DMS53 treated with DMSO at 0.1 percent for 48 hours (cell line): ENCODE measurements at regions not wholly inside any gene's neighbourhood (a gene's known extent, or its start where the extent isn't known, plus 50 kb on each side); places are given as distances from the start of the nearest gene placed in this dataset.
"Not testable (repeated sequence)": the region's sequence is repeated elsewhere in the genome, so short reads cannot be mapped to it uniquely, and the experiment has no call there.

Experiments used
- DNase-seq: peaks from one replicate; lab custom pipeline; 2025; ENCODE audit not compliant: unreplicated experiment; lab: John Stamatoyannopoulos, UW

DNA sequence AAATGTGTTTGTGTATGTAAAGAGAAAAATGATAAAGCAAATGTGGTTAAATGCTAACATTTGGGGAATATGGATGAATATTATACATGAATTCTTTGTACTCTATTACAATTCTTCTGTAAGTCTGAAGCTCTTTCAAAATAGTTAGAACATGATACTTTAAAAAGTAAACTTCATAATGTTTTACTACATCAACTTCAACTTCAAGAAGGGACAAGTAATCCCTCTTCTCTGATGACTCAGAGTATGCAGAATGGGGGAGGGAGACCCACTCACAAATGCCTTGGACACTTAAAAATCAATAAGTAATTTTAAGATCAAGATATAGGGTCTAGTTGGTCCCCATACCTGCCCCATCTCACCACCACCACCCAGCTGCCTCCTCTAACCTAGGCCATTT, 162.4 kb downstream of the ESM1 start:
- no peak for DNase-seq

DNA sequence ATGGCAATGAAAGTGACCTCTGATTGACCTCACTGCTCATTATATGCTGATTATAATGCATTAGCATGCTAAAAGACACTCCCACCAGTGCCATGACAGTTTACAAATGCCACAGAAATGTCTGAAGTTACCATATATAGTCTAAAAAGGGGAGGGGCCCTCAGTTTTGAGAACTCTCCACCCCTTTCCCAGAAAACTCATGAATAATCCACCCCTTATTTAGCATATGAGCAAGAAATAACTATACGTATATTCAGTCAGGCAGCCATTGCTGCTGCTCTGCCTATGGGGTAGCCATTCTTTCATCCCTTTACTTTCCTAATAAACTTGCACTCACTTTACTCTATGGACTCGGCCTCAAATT, 163.1 kb downstream of the ESM1 start:
- no peak for DNase-seq

- no peak for DNase-seq
Measured at GRCh38 chr5:54821445-54822323, 163.7 kb downstream of the ESM1 start.

- no peak for DNase-seq
Measured at GRCh38 chr5:54820346-54821134, 164.9 kb downstream of the ESM1 start.

GRCh38 chr5:54807421-54807820, 178.0 kb downstream of the ESM1 start:
- peak; percentile 72 for DNase-seq

DNA sequence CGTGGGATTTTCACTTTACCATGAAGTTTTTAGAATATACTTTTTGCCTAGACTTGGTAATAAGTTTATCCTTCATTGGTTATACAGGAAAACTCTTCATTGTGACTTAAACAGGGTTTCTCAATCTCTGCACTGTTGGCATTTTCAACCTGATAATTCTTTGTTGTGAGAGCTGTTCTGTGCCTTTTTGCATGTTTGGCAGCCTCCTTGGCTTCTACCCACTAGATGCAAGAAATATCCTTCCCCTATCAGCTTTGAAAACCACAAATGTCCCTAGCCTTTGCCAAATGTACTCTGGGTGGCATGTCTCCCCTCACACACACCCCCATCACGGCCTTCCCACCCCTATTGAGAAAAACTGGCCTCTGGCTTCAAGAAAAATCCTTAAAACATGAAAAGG, 180.9 kb downstream of the ESM1 start:
- DNase-seq, result no peak

GRCh38 chr5:54804086-54804485, 181.3 kb downstream of the ESM1 start:
- no peak for DNase-seq

- no peak for DNase-seq
Measured at GRCh38 chr5:54803471-54804011, 181.9 kb downstream of the ESM1 start.

DNA sequence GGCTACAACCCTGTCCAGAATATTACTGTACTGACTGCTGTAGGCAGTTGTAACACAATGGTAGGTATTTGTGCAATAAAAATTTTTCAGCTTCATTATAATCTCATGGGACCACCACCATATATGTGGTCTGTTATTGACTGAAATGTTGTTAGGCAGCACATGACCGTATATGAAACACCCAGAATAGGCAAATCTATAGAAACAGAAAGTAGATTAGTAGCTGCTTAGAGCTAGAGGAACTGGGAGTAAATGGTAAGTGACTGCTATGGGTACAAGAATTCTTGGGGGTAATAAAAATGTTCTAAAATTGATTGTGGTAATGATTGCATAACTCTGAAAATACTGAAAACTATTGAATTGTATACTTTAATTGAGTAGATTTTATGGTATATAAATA, 185.7 kb downstream of the ESM1 start:
- DNase-seq, result no peak

GRCh38 chr5:54795777-54796176, 189.6 kb downstream of the ESM1 start:
- no peak for DNase-seq

DNA sequence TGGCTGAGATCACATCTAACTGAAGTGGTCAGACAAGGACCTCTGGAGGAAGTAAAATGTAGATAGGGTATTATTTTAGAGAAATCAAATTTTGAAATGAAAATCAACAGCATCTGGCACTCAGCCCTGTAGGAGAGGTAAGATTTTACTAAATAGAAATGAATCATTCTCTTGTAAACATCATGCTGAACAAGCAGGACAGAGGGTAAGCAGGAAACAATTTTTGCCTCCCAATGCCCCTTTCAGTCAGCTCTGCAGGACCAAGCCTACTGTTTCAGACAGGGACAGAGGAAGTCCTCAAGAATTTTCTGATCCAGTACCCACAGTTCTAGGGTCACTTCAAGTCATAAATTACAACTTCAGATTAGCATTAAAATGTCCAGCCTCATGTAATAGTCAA, 190.1 kb downstream of the ESM1 start:
- DNase-seq, result no peak

DNA sequence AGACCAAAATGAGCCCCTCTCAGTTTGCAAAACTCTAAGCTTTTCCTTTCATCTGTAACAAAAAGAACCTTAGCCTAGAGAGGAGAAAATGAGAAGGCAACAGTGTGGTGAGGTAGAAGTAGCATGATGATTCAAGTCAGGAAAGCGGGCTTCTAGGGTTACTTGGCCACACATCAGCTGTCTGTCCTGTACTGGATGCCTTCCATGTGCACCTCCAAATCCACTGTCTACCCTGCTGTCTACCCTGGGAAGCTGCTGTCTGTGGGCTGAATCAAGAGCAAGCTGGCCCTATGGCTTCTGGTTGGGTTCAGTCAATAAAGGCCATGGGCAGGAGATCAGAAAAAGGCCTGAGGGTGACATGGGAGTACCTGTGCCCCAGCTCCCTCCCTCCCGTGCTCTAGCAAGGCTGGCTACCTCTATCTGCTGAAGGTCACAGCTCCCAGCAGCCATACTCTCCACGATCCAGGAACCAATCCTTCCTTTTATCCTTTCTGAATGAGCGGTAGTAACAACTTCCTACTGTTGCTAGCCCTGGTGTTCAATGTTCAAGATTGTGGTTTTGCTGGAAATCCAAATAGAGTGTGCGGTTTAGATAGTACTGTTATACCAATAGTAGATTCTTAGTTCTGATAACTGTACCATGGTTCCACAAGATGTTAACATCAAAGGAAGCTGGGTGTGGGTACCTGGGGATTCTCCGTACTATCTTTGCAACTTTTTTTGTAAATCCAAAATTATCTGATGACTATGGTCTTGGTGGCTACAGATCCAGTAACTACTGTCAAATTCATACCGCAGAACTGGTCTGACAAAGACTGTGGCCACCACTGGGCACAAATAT, 191.0 kb downstream of the ESM1 start:
- no peak for DNase-seq

DNA sequence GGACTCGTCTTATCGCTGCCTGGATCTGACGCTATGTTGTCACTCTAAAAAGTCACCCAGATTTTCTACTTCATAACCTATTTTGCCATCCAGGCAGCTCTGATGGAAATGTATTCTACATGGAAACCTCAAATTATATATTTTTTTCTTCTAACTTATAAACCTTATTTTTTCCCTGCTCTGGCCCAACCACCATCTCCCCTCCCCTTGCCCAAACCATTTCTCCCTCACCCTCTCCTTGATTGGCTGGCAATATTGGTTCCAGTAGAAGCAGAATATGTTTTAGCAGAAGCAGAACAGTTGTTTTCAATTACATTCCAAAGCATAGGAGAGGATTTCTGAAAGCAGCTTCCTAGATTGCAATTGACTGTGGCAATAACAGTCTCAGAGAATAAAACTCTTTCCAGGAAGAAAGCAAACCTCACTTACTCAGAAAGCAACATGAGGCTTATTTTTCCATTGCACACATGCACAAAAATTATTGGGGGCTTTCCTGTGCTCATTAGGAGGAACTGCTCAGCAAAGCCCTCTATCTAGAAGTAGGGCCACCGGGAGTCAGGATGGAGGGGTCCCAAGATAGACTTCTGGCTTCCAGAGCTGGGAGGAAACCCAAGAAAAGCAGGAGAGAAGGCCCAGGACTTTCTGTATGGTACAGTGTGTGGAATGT, 191.8 kb downstream of the ESM1 start:
- no peak for DNase-seq

DNA sequence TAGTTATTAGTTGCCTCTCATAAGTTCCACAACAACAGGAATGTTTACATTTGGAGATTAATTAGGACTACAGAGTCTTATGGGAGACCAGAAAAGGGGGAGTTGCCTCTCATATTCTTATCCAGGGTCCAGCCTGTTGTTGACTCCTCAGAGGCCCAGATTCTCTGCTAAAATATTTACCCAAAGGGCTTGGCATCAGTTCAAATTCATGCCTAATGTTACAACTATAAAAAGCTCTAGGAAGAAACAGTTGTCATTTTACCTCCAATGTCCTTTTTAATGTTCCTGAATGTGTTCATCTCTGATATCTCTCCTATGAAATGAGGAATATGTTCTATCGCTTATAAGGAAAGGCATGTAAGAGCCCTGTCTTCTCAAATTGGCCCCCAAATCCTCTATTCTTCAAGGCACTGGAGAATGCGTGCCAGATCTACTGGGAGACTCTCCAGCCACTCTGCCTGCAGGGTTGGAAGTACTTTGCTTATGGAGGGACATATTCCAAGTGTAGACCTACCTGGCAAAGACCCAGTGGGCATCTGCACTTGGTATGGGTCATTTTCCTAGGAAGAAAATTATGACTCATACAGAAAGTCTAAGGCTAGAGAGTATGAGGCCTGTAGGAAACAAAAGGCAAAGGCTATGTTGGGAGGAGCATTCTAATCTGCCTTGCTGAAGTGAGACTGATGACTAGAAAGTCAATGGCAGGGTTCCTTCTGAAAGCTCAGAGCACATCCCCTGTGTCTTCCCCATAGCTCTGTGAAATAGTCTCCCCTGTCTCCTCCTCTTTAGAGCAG, 192.6 kb downstream of the ESM1 start:
- no peak for DNase-seq

- DNase-seq, result not testable (repeated sequence)
Measured at GRCh38 chr5:54787910-54788309, 197.5 kb downstream of the ESM1 start.

- DNase-seq, result no peak
Measured at GRCh38 chr5:54785729-54786591, 199.4 kb downstream of the ESM1 start.

DNA sequence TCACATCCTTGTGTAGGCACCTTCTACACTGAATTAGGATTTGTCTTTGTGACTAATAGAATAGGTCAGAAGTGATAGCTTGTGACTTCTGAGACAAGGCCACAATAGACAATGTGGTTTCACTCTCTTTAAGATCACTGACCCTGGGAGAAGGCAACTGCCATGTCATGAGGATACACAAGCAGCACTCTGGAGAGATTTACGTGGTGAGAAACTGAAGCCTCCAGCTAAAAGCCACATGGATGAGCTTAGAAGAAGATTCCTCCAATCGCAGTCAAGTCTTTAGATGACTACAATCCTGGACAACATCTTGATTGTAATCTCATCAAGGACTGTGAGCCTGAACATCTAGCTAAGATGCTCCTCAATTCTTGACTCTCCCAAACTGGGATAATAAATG, 206.6 kb downstream of the ESM1 start:
- no peak for DNase-seq

- DNase-seq, result no peak
Measured at GRCh38 chr5:54775645-54776044, 209.7 kb downstream of the ESM1 start.
